ENCODE measurements at regions not wholly inside any gene's neighbourhood (a gene's known extent, or its start where the extent isn't known, plus 50 kb on each side); places are given as distances from the start of the nearest gene placed in this dataset.

DNA sequence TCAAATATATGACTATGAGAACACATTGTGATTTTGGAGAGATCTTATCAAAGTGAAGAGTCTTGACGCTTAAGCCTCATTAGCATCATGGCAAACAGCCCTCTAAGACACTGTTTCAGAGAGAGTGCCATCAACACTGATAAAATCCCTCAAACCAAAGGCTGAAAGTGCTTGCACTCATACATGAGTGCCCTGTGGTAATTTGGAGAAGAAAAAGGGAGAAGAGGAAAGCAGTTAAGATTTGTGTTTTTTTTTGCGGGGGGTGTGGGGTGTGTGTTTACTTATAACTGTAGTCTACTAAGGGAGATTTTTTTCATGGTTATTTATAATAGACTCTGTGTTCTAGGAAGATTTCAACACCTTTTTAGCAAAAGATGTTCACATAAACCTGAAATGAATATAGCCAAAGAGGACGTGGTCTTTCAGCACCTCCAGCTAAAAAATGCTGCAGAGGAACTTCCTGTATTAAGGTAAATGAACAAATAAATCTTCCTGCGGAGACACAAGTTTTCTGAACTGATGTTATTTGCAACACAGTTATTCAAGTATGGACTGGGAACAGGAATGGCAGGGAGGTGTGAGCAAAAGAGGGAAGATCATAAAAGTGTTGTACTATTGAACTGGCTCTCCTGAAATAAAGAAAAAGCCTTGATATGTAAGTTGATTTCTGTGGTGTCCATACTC lies 81.9 kb upstream of the TGFBR2 start:
- peaks cover 0 to 81% (median 17%) of the 10 kb centered on the region in 4 donors for H3K4me1 ChIP-seq
- no peaks in the 10 kb centered on the region for H3K36me3 ChIP-seq
- TF ChIP-seq, protein P1, sequence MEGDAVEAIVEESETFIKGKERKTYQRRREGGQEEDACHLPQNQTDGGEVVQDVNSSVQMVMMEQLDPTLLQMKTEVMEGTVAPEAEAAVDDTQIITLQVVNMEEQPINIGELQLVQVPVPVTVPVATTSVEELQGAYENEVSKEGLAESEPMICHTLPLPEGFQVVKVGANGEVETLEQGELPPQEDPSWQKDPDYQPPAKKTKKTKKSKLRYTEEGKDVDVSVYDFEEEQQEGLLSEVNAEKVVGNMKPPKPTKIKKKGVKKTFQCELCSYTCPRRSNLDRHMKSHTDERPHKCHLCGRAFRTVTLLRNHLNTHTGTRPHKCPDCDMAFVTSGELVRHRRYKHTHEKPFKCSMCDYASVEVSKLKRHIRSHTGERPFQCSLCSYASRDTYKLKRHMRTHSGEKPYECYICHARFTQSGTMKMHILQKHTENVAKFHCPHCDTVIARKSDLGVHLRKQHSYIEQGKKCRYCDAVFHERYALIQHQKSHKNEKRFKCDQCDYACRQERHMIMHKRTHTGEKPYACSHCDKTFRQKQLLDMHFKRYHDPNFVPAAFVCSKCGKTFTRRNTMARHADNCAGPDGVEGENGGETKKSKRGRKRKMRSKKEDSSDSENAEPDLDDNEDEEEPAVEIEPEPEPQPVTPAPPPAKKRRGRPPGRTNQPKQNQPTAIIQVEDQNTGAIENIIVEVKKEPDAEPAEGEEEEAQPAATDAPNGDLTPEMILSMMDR (IDR thresholded peaks at IDR 0.05) = no peak
- no peak overlapping the region for H3K4me3 ChIP-seq
- no peaks in the 10 kb centered on the region for H3K27me3 ChIP-seq
- H3K9me3 ChIP-seq = no peaks in the 10 kb centered on the region
- peak overlapping the region; percentile 3 to 15 for H3K27ac ChIP-seq
- intact Hi-C loops (cut with DNase I; ENCODE audit: low total_unique reads) = no loop called here
- DNase-seq = no peak

- TF ChIP-seq, protein P1 (IDR thresholded peaks at IDR 0.05) = no peak
- Histone ChIP-seq H3K9me3 (no peaks in the 10 kb centered on the region), H3K4me3 (no peak overlapping the region), H3K27me3 (no peaks in the 10 kb centered on the region), H3K36me3 (no peaks in the 10 kb centered on the region), H3K4me1 (peaks cover 0 to 70% (median 12%) of the 10 kb centered on the region in 4 donors), H3K27ac (no peak overlapping the region)
- no peak for DNase-seq
- intact Hi-C loops (cut with DNase I; ENCODE audit: low total_unique reads) = no loop called here
Measured at GRCh38 chr3:30526031-30526430, 80.4 kb upstream of the TGFBR2 start.

GRCh38 chr3:30527186-30527585 lies 79.2 kb upstream of the TGFBR2 start:
- H3K9me3 ChIP-seq = no peaks in the 10 kb centered on the region
- H3K36me3 ChIP-seq = no peaks in the 10 kb centered on the region
- no peak for DNase-seq
- no peak overlapping the region for H3K4me3 ChIP-seq
- H3K4me1 ChIP-seq = peaks cover 0 to 59% (median 10%) of the 10 kb centered on the region in 4 donors
- TF ChIP-seq, protein P1 (IDR thresholded peaks at IDR 0.05) = no peak
- H3K27ac ChIP-seq = peak overlapping the region; percentile 13 to 27
- H3K27me3 ChIP-seq = no peaks in the 10 kb centered on the region
- intact Hi-C loops (cut with DNase I; ENCODE audit: low total_unique reads) = no loop called here

DNA sequence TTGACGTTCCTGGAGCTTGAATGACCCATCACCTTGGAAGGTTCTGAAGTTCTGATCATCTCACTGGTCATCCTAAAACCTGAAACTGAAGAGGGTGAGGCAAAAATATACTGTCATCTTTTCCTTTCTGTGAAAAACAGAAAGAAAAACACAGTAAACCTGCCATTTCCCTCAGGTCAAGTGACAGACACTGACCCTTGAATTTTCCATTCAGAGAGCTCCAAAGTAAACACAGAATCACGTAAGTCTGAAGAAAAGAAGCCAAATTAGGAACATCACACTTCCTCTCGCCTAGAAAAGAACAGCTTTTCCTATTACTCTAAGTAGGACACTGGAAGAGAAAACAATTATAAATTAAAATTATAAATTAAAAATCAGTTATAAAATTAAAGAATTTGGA lies 78.7 kb upstream of the TGFBR2 start:
- intact Hi-C loops (cut with DNase I; ENCODE audit: low total_unique reads) = no loop called here
- H3K4me1 ChIP-seq = peaks cover 0 to 53% (median 9%) of the 10 kb centered on the region in 4 donors

GRCh38 chr3:30530084-30530483 lies 76.3 kb upstream of the TGFBR2 start:
- H3K9me3 ChIP-seq = no peaks in the 10 kb centered on the region
- H3K36me3 ChIP-seq = no peaks in the 10 kb centered on the region
- DNase-seq = no peak
- H3K4me3 ChIP-seq = no peak overlapping the region
- TF ChIP-seq, protein P1 (IDR thresholded peaks at IDR 0.05) = no peak
- no peaks in the 10 kb centered on the region for H3K27me3 ChIP-seq
- no peak overlapping the region for H3K27ac ChIP-seq
- H3K4me1 ChIP-seq = peaks cover 0 to 37% (median 0%) of the 10 kb centered on the region in 4 donors
- intact Hi-C loops (cut with DNase I; ENCODE audit: low total_unique reads) = no loop called here

More for the DNA sequence above, 78.7 kb upstream of the TGFBR2 start:
- DNase-seq = no peak
- TF ChIP-seq, protein P1 (IDR thresholded peaks at IDR 0.05) = no peak
- no peak overlapping the region for H3K4me3 ChIP-seq
- H3K9me3 ChIP-seq = no peaks in the 10 kb centered on the region
- no peaks in the 10 kb centered on the region for H3K27me3 ChIP-seq
- peak overlapping the region; percentile 13 to 27 for H3K27ac ChIP-seq
- H3K36me3 ChIP-seq = no peaks in the 10 kb centered on the region

All from tibial artery (tissue), 4 donors.